ENCODE measurements at regions not wholly inside any gene's neighbourhood (a gene's known extent, or its start where the extent isn't known, plus 50 kb on each side); places are given as distances from the start of the nearest gene placed in this dataset.

- ATAC-seq (replicated peaks in 1 of 4), result no peak
- H3K36me3 ChIP-seq (ENCODE audit: control insufficient read depth in 2 of 2, extremely low read depth in 1 of 2, insufficient read depth in 1 of 2, low read length in 1 of 2), result no peaks in the 10 kb centered on the region
- H3K27ac ChIP-seq (ENCODE audit: low read length), result no peak overlapping the region
- H3K4me3 ChIP-seq (ENCODE audit: control insufficient read depth in 1 of 2, extremely low read depth in 1 of 2, low read length in 1 of 2), result no peak overlapping the region
- H3K4me1 Mint-ChIP-seq, result no peaks in the 10 kb centered on the region
- no peak for DNase-seq
- H3K9me3 Mint-ChIP-seq, result peaks cover 0 to 8% (median 4%) of the 10 kb centered on the region in 3 donors
- no peaks in the 10 kb centered on the region for H3K27me3 ChIP-seq (replicated peaks in 1 of 2; ENCODE audit: control insufficient read depth in 2 of 2, extremely low read depth in 1 of 2, insufficient read depth in 2 of 2, low read length in 1 of 2)
- peaks cover 2 to 3% of the 10 kb centered on the region in 2 donors for H3K27me3 Mint-ChIP-seq
- WGBS (ENCODE audit: insufficient coverage), result 40% methylated on average over 1 of the region's 2 CpGs
- no peaks in the 10 kb centered on the region for H3K9me3 ChIP-seq
- H3K4me3 Mint-ChIP-seq, result no peak overlapping the region
- H3K4me1 ChIP-seq (ENCODE audit: control insufficient read depth in 1 of 2, extremely low read depth in 1 of 2, insufficient read depth in 2 of 2, low read length in 2 of 2), result no peaks in the 10 kb centered on the region
- H3K27ac Mint-ChIP-seq, result no peak overlapping the region
- CTCF ChIA-PET, result no interaction called here
- no peaks in the 10 kb centered on the region for H3K36me3 Mint-ChIP-seq
- POLR2A ChIA-PET, result no interaction called here
These were observed 178.1 kb upstream of the TNP1 start for GRCh38 chr2:217038001-217038400.

DNA sequence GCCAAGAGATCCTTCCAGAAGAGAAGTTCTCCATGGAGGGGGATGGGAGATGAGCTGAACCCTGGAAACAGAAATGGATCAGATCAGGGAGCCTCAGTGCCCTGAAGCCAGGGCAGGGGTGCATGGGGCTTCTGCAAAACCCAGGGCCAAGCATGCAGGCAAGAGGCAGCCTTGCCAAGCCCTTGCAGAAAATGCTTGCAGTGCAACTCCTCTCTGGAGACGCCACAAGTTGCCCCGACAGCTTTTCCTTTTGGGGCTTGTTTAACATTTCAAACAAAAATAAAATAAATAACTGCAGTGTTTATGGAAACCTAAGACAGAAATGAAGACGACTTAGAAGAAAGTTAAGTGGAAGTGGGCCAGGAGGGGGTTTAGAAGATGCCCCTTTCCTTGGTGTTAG lies 177.5 kb upstream of the TNP1 start:
- ChIA-PET CTCF (no interaction called here), POLR2A (no interaction called here)
- no peaks in the 10 kb centered on the region for H3K4me1 Mint-ChIP-seq
- ATAC-seq (replicated peaks in 1 of 4) (no peak), DNase-seq (no peak)
- no peak overlapping the region for H3K4me3 Mint-ChIP-seq
- H3K27ac ChIP-seq (ENCODE audit: low read length), result no peak overlapping the region
- H3K9me3 ChIP-seq, result no peaks in the 10 kb centered on the region
- H3K27me3 Mint-ChIP-seq, result peaks cover 2 to 3% of the 10 kb centered on the region in 2 donors
- WGBS (ENCODE audit: insufficient coverage), result no CpG with 5 or more reads among the region's 3 CpGs
- no peaks in the 10 kb centered on the region for H3K4me1 ChIP-seq (ENCODE audit: control insufficient read depth in 1 of 2, extremely low read depth in 1 of 2, insufficient read depth in 2 of 2, low read length in 2 of 2)
- no peaks in the 10 kb centered on the region for H3K36me3 Mint-ChIP-seq
- H3K27ac Mint-ChIP-seq, result no peak overlapping the region
- H3K27me3 ChIP-seq (replicated peaks in 1 of 2; ENCODE audit: control insufficient read depth in 2 of 2, extremely low read depth in 1 of 2, insufficient read depth in 2 of 2, low read length in 1 of 2), result no peaks in the 10 kb centered on the region
- H3K9me3 Mint-ChIP-seq, result peaks cover 0 to 8% (median 4%) of the 10 kb centered on the region in 3 donors
- no peak overlapping the region for H3K4me3 ChIP-seq (ENCODE audit: control insufficient read depth in 1 of 2, extremely low read depth in 1 of 2, low read length in 1 of 2)
- H3K36me3 ChIP-seq (ENCODE audit: control insufficient read depth in 2 of 2, extremely low read depth in 1 of 2, insufficient read depth in 1 of 2, low read length in 1 of 2), result no peaks in the 10 kb centered on the region

- Histone ChIP-seq H3K27me3 (replicated peaks in 1 of 2; ENCODE audit: control insufficient read depth in 2 of 2, extremely low read depth in 1 of 2, insufficient read depth in 2 of 2, low read length in 1 of 2) (no peaks in the 10 kb centered on the region), H3K9me3 (no peaks in the 10 kb centered on the region), H3K4me1 (ENCODE audit: control insufficient read depth in 1 of 2, extremely low read depth in 1 of 2, insufficient read depth in 2 of 2, low read length in 2 of 2) (no peaks in the 10 kb centered on the region), H3K4me3 (ENCODE audit: control insufficient read depth in 1 of 2, extremely low read depth in 1 of 2, low read length in 1 of 2) (no peak overlapping the region), H3K27ac (ENCODE audit: low read length) (no peak overlapping the region), H3K36me3 (ENCODE audit: control insufficient read depth in 2 of 2, extremely low read depth in 1 of 2, insufficient read depth in 1 of 2, low read length in 1 of 2) (no peaks in the 10 kb centered on the region)
- 56% methylated on average over 1 of the region's 4 CpGs for WGBS (ENCODE audit: insufficient coverage)
- DNase-seq, result no peak
- CTCF ChIA-PET, result no interaction called here
- Mint-ChIP-seq H3K9me3 (peaks cover 0 to 5% (median 4%) of the 10 kb centered on the region in 3 donors), H3K27ac (no peak overlapping the region), H3K4me1 (no peaks in the 10 kb centered on the region), H3K27me3 (peaks cover 0 to 2% of the 10 kb centered on the region in 2 donors), H3K36me3 (no peaks in the 10 kb centered on the region), H3K4me3 (no peak overlapping the region)
- POLR2A ChIA-PET, result no interaction called here
- ATAC-seq (replicated peaks in 1 of 4), result no peak
These were observed 176.1 kb upstream of the TNP1 start for GRCh38 chr2:217035967-217036366.

DNA sequence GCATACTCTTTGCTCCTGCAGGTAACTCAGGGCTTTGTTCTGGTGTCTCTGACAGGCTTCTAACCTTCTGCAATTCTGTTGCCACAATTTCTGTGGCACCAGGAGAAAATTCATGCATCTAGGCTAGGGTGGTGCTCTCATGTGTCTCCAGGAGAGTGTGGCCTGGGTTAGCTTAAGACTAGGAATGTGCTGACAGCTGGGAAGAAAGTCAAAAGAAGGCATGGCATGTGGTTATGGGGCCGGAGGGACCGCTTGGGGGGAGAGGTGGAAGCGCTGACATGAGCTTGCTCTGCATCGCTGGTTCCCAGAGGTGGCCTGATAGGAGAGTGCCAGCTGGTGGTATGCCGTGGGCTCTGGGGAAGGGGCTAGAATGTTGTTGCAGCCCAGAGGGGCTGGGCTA lies 173.3 kb upstream of the TNP1 start:
- H3K9me3 Mint-ChIP-seq, result peaks cover 0 to 5% (median 4%) of the 10 kb centered on the region in 3 donors
- no peaks in the 10 kb centered on the region for H3K4me1 ChIP-seq (ENCODE audit: control insufficient read depth in 1 of 2, extremely low read depth in 1 of 2, insufficient read depth in 2 of 2, low read length in 2 of 2)
- no peak overlapping the region for H3K4me3 Mint-ChIP-seq
- no peaks in the 10 kb centered on the region for H3K4me1 Mint-ChIP-seq
- H3K9me3 ChIP-seq, result no peaks in the 10 kb centered on the region
- H3K4me3 ChIP-seq (ENCODE audit: control insufficient read depth in 1 of 2, extremely low read depth in 1 of 2, low read length in 1 of 2), result no peak overlapping the region
- no peaks in the 10 kb centered on the region for H3K36me3 Mint-ChIP-seq
- WGBS (ENCODE audit: insufficient coverage), result 87% methylated on average over 5 of the region's 5 CpGs
- CTCF ChIA-PET, result no interaction called here
- no peaks in the 10 kb centered on the region for H3K36me3 ChIP-seq (ENCODE audit: control insufficient read depth in 2 of 2, extremely low read depth in 1 of 2, insufficient read depth in 1 of 2, low read length in 1 of 2)
- H3K27ac ChIP-seq (ENCODE audit: low read length), result no peak overlapping the region
- no peak overlapping the region for H3K27ac Mint-ChIP-seq
- H3K27me3 ChIP-seq (replicated peaks in 1 of 2; ENCODE audit: control insufficient read depth in 2 of 2, extremely low read depth in 1 of 2, insufficient read depth in 2 of 2, low read length in 1 of 2), result no peaks in the 10 kb centered on the region
- no peak for ATAC-seq (replicated peaks in 1 of 4)
- no peak for DNase-seq
- POLR2A ChIA-PET, result no interaction called here
- H3K27me3 Mint-ChIP-seq, result peaks cover 5 to 19% of the 10 kb centered on the region in 2 donors

- H3K36me3 Mint-ChIP-seq, result no peaks in the 10 kb centered on the region
- ChIA-PET CTCF (no interaction called here), POLR2A (no interaction called here)
- peaks cover 5 to 19% of the 10 kb centered on the region in 2 donors for H3K27me3 Mint-ChIP-seq
- no peak overlapping the region for H3K4me3 Mint-ChIP-seq
- no peaks in the 10 kb centered on the region for H3K4me1 ChIP-seq (ENCODE audit: control insufficient read depth in 1 of 2, extremely low read depth in 1 of 2, insufficient read depth in 2 of 2, low read length in 2 of 2)
- peaks cover 0 to 5% (median 4%) of the 10 kb centered on the region in 3 donors for H3K9me3 Mint-ChIP-seq
- DNase-seq, result no peak
- no peak overlapping the region for H3K27ac ChIP-seq (ENCODE audit: low read length)
- no CpG with 5 or more reads among the region's 1 CpG for WGBS (ENCODE audit: insufficient coverage)
- no peak for ATAC-seq (replicated peaks in 1 of 4)
- no peak overlapping the region for H3K4me3 ChIP-seq (ENCODE audit: control insufficient read depth in 1 of 2, extremely low read depth in 1 of 2, low read length in 1 of 2)
- no peaks in the 10 kb centered on the region for H3K9me3 ChIP-seq
- H3K36me3 ChIP-seq (ENCODE audit: control insufficient read depth in 2 of 2, extremely low read depth in 1 of 2, insufficient read depth in 1 of 2, low read length in 1 of 2), result no peaks in the 10 kb centered on the region
- no peaks in the 10 kb centered on the region for H3K27me3 ChIP-seq (replicated peaks in 1 of 2; ENCODE audit: control insufficient read depth in 2 of 2, extremely low read depth in 1 of 2, insufficient read depth in 2 of 2, low read length in 1 of 2)
- no peaks in the 10 kb centered on the region for H3K4me1 Mint-ChIP-seq
- no peak overlapping the region for H3K27ac Mint-ChIP-seq
These were observed 171.6 kb upstream of the TNP1 start for GRCh38 chr2:217031445-217031844.

GRCh38 chr2:217030081-217030480 lies 170.2 kb upstream of the TNP1 start:
- Histone ChIP-seq H3K4me3 (ENCODE audit: control insufficient read depth in 1 of 2, extremely low read depth in 1 of 2, low read length in 1 of 2) (no peak overlapping the region), H3K27me3 (replicated peaks in 1 of 2; ENCODE audit: control insufficient read depth in 2 of 2, extremely low read depth in 1 of 2, insufficient read depth in 2 of 2, low read length in 1 of 2) (no peaks in the 10 kb centered on the region), H3K27ac (ENCODE audit: low read length) (no peak overlapping the region), H3K36me3 (ENCODE audit: control insufficient read depth in 2 of 2, extremely low read depth in 1 of 2, insufficient read depth in 1 of 2, low read length in 1 of 2) (no peaks in the 10 kb centered on the region), H3K4me1 (ENCODE audit: control insufficient read depth in 1 of 2, extremely low read depth in 1 of 2, insufficient read depth in 2 of 2, low read length in 2 of 2) (no peaks in the 10 kb centered on the region), H3K9me3 (no peaks in the 10 kb centered on the region)
- Mint-ChIP-seq H3K9me3 (peaks cover 0 to 4% (median 3%) of the 10 kb centered on the region in 3 donors), H3K27me3 (peaks cover 5 to 21% of the 10 kb centered on the region in 2 donors), H3K27ac (no peak overlapping the region), H3K36me3 (no peaks in the 10 kb centered on the region), H3K4me3 (no peak overlapping the region), H3K4me1 (no peaks in the 10 kb centered on the region)
- no peak for ATAC-seq (replicated peaks in 1 of 4)
- POLR2A ChIA-PET, result no interaction called here
- WGBS (ENCODE audit: insufficient coverage), result 82% methylated on average over 5 of the region's 6 CpGs
- no peak for DNase-seq
- CTCF ChIA-PET, result no interaction called here

- H3K9me3 ChIP-seq, result no peaks in the 10 kb centered on the region
- no peak overlapping the region for H3K27ac Mint-ChIP-seq
- H3K27me3 Mint-ChIP-seq, result peaks cover 8 to 21% of the 10 kb centered on the region in 2 donors
- H3K36me3 ChIP-seq (ENCODE audit: control insufficient read depth in 2 of 2, extremely low read depth in 1 of 2, insufficient read depth in 1 of 2, low read length in 1 of 2), result no peaks in the 10 kb centered on the region
- H3K27ac ChIP-seq (ENCODE audit: low read length), result no peak overlapping the region
- H3K4me1 ChIP-seq (ENCODE audit: control insufficient read depth in 1 of 2, extremely low read depth in 1 of 2, insufficient read depth in 2 of 2, low read length in 2 of 2), result no peaks in the 10 kb centered on the region
- ATAC-seq (replicated peaks in 1 of 4) (no peak), DNase-seq (no peak)
- WGBS (ENCODE audit: insufficient coverage), result no CpG with 5 or more reads among the region's 1 CpG
- H3K27me3 ChIP-seq (replicated peaks in 1 of 2; ENCODE audit: control insufficient read depth in 2 of 2, extremely low read depth in 1 of 2, insufficient read depth in 2 of 2, low read length in 1 of 2), result no peaks in the 10 kb centered on the region
- H3K4me1 Mint-ChIP-seq, result no peaks in the 10 kb centered on the region
- no peak overlapping the region for H3K4me3 Mint-ChIP-seq
- H3K9me3 Mint-ChIP-seq, result peaks cover 0 to 4% (median 3%) of the 10 kb centered on the region in 3 donors
- no peak overlapping the region for H3K4me3 ChIP-seq (ENCODE audit: control insufficient read depth in 1 of 2, extremely low read depth in 1 of 2, low read length in 1 of 2)
- H3K36me3 Mint-ChIP-seq, result no peaks in the 10 kb centered on the region
- ChIA-PET POLR2A (no interaction called here), CTCF (no interaction called here)
These were observed 168.3 kb upstream of the TNP1 start for GRCh38 chr2:217028128-217028527.
